ENCODE measurements at regions not wholly inside any gene's neighbourhood (a gene's known extent, or its start where the extent isn't known, plus 50 kb on each side); places are given as distances from the start of the nearest gene placed in this dataset.

GRCh38 chr4:128363966-128364365 lies 76.4 kb upstream of the PGRMC2 start:
- ChIA-PET POLR2A (no interaction called here), CTCF (interaction anchor here (1.0 to 1.2 kb wide), 2 partner anchors 13 to 21 kb away, joined by 3 to 5 read pairs; no protein-coding TSS in a partner anchor)

GRCh38 chr4:128362760-128363159 lies 75.1 kb upstream of the PGRMC2 start:
- ChIA-PET POLR2A (no interaction called here), CTCF (no interaction called here)
- no peak for DNase-seq (ENCODE audit: extremely low spot score)
- no peak for TF ChIP-seq CTCF (IDR thresholded peaks at IDR 0.05; ENCODE audit: control extremely low read depth, extremely low read depth, low read depth, missing control alignments)

More at GRCh38 chr4:128363966-128364365, 76.4 kb upstream of the PGRMC2 start:
- no peak for DNase-seq (ENCODE audit: extremely low spot score)
- no peak for TF ChIP-seq CTCF (IDR thresholded peaks at IDR 0.05; ENCODE audit: control extremely low read depth, extremely low read depth, low read depth, missing control alignments)

GRCh38 chr4:128359422-128359821 lies 71.8 kb upstream of the PGRMC2 start:
- POLR2A ChIA-PET: no interaction called here
- TF ChIP-seq CTCF (IDR thresholded peaks at IDR 0.05; ENCODE audit: control extremely low read depth, extremely low read depth, low read depth, missing control alignments): no peak
- CTCF ChIA-PET: interaction anchor here (0.6 kb wide), 1 partner anchor 51 kb away, joined by 3 read pairs; no protein-coding TSS in a partner anchor
- no peak for DNase-seq (ENCODE audit: extremely low spot score)

- TF ChIP-seq CTCF (IDR thresholded peaks at IDR 0.05; ENCODE audit: control extremely low read depth, extremely low read depth, low read depth, missing control alignments): no peak
- no peak for DNase-seq (ENCODE audit: extremely low spot score)
- CTCF ChIA-PET: interaction anchor here (0.6 kb wide), 1 partner anchor 51 kb away, joined by 3 read pairs; no protein-coding TSS in a partner anchor
- POLR2A ChIA-PET: no interaction called here
These were observed 71.3 kb upstream of the PGRMC2 start for GRCh38 chr4:128358913-128359279.

- POLR2A ChIA-PET: no interaction called here
- CTCF ChIA-PET: no interaction called here
- no peak for TF ChIP-seq CTCF (IDR thresholded peaks at IDR 0.05; ENCODE audit: control extremely low read depth, extremely low read depth, low read depth, missing control alignments)
- DNase-seq (ENCODE audit: extremely low spot score): no peak
These were observed 70.8 kb upstream of the PGRMC2 start for GRCh38 chr4:128358231-128358912.

GRCh38 chr4:128357286-128357685 lies 69.7 kb upstream of the PGRMC2 start:
- CTCF ChIA-PET: no interaction called here

More at GRCh38 chr4:128357286-128357685, 69.7 kb upstream of the PGRMC2 start:
- POLR2A ChIA-PET: no interaction called here
- DNase-seq (ENCODE audit: extremely low spot score): no peak
- TF ChIP-seq CTCF (IDR thresholded peaks at IDR 0.05; ENCODE audit: control extremely low read depth, extremely low read depth, low read depth, missing control alignments): no peak

All from GM10248 (cell line).